Spinal cord (tissue), 9 donors: ENCODE measurements at regions not wholly inside any gene's neighbourhood (a gene's known extent, or its start where the extent isn't known, plus 50 kb on each side); places are given as distances from the start of the nearest gene placed in this dataset.
"Not testable (repeated sequence)": the region's sequence is repeated elsewhere in the genome, so short reads cannot be mapped to it uniquely, and the experiment has no call there.

ENCODE experiments used
- DNase-seq, 6 donors: peaks; one replicate each; pipeline versions ENCODE4 v3.0.0 to v3.0.0-alpha.2; 2013 to 2015; ENCODE audit warnings: low spot score in 6 of 6, low read depth in 4 of 6
- H3K27ac ChIP-seq: one replicate; pipeline ENCODE4 v1.5.1; 2013; ENCODE audit warnings: low read depth, low read length, control low read depth
- H3K27me3 ChIP-seq: one replicate; pipeline ENCODE4 v1.6.1; 2013; ENCODE audit warnings: low read length; ENCODE audit not compliant: control insufficient read depth, insufficient read depth
- H3K36me3 ChIP-seq: one replicate; pipeline ENCODE4 v1.6.1; 2013; ENCODE audit warnings: low read length; ENCODE audit not compliant: control insufficient read depth, insufficient read depth
- H3K4me1 ChIP-seq: one replicate; pipeline ENCODE4 v1.6.1; 2013; ENCODE audit warnings: low read length; ENCODE audit not compliant: control insufficient read depth, insufficient read depth
- H3K4me3 ChIP-seq: one replicate; pipeline ENCODE4 v1.5.1; 2013; ENCODE audit warnings: low read depth, low read length, control low read depth
- H3K9me3 ChIP-seq: one replicate; pipeline ENCODE4 v1.6.1; 2013; ENCODE audit warnings: low read length; ENCODE audit not compliant: control insufficient read depth, insufficient read depth
- WGBS: methylation state at CpG from one replicate; pipeline ENCODE4 v1.1.5; 2013; ENCODE audit warnings: missing lambda C conversion rate; ENCODE audit not compliant: insufficient coverage; 5-methylcytosine and 5-hydroxymethylcytosine counted together
- donor health status: healthy.

DNA sequence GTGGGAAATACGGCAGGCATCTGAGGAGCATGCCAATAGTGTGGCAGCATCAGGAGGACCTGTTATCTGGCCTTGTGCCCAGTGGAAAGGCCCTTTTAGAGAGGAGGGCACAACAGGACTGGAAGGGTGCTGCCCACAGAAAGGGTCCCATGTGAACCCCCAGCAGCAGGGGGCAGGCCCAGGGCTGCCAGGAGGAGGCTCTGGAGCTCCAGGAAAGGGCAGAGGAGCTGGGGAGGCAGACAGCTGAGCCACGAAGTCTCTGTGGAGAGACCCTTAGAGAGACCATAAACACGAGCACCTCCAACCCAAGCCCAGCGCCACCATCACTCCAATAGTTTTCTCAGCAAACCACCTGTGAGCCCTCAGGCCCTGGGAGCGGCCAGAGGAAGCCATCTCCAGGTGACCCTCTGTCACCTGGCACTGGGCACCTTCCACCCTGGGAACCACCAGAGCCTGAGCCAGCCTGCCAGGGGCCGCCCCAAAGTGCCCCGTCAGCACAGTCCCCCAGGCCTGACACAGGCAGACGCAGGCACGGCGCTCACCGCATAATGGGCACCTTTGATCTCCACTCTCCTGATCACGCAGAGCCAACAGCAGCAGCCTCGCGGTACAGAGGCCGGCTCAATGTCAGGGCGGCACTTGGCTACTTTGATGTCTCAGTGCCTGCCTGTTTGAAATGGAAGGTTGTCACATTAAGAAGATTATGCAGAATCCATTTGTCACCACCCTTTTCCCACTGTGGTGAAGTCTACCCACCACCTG is 162.5 kb upstream of the RAB6C start:
- peaks cover 5% of the 10 kb centered on the region for H3K36me3 ChIP-seq
- H3K4me1 ChIP-seq = peaks cover 6% of the 10 kb centered on the region
- DNase-seq = no peak
- H3K27ac ChIP-seq = no peak overlapping the region
- WGBS = 92% methylated on average over 12 of the region's 16 CpGs
- no peaks in the 10 kb centered on the region for H3K27me3 ChIP-seq
- H3K9me3 ChIP-seq = no peaks in the 10 kb centered on the region
- H3K4me3 ChIP-seq = no peak overlapping the region

- Histone ChIP-seq H3K27ac (no peak overlapping the region), H3K27me3 (no peaks in the 10 kb centered on the region), H3K4me3 (no peak overlapping the region), H3K36me3 (peaks cover 5% of the 10 kb centered on the region), H3K4me1 (peaks cover 6% of the 10 kb centered on the region), H3K9me3 (no peaks in the 10 kb centered on the region)
- no peak for DNase-seq
- WGBS = 75% methylated on average over 5 of the region's 7 CpGs
Observed at GRCh38 chr2:129819855-129820254, 159.6 kb upstream of the RAB6C start.

DNA sequence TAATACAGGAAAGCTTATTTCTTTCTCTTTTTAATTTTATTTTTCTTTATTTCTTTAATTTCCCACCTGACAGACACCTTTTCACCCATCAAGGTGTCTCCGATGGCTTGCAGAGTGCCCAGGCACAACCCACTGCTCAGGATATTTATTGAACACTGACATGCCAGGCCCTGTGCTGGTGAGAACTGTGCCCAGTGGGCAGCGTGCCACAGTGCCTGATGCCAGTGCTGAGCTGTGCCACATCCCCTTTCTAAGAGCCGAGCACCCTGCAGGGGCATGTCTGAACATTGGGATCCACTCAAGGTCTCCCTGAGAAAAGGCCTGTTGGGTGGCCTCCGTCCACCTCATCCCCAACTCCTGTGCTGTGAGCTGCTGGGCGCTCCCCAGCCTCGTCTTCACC is 158.6 kb upstream of the RAB6C start:
- Histone ChIP-seq H3K27me3 (no peaks in the 10 kb centered on the region), H3K27ac (no peak overlapping the region), H3K4me1 (peaks cover 6% of the 10 kb centered on the region), H3K36me3 (peaks cover 5% of the 10 kb centered on the region), H3K9me3 (no peaks in the 10 kb centered on the region), H3K4me3 (no peak overlapping the region)
- WGBS = 73% methylated on average over 6 of the region's 6 CpGs
- peak in 1 of 6 donors; percentile 52 for DNase-seq

DNA sequence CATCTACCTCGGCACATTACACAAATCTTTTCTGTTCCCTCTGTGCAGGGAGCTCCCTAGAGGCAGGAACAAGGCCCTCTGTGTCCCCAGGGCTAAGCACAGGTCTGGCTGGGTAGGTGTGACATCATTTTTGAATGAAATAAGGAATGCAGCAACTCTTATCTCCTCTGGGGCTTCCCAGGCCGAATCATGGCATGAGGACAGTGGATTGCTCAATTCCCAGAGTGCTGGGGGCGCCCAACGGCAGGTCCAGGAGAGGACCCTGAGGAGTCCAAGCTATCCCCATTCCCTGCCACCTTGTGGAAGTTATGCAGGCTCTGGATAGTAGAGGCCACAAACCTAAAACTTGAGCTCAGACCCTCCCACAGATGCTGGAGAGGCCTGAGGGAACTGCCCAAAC is 158.0 kb upstream of the RAB6C start:
- Histone ChIP-seq H3K36me3 (peaks cover 5% of the 10 kb centered on the region), H3K4me3 (no peak overlapping the region), H3K27ac (no peak overlapping the region), H3K27me3 (no peaks in the 10 kb centered on the region), H3K4me1 (peaks cover 6% of the 10 kb centered on the region), H3K9me3 (no peaks in the 10 kb centered on the region)
- WGBS = 97% methylated on average over 4 of the region's 4 CpGs
- no peak for DNase-seq

GRCh38 chr2:129823044-129823443 is 156.4 kb upstream of the RAB6C start:
- no peak overlapping the region for H3K4me3 ChIP-seq
- H3K4me1 ChIP-seq = peaks cover 9% of the 10 kb centered on the region
- no peak overlapping the region for H3K27ac ChIP-seq
- 89% methylated on average over 9 of the region's 10 CpGs for WGBS
- H3K36me3 ChIP-seq = no peaks in the 10 kb centered on the region
- no peak for DNase-seq
- no peaks in the 10 kb centered on the region for H3K27me3 ChIP-seq
- no peaks in the 10 kb centered on the region for H3K9me3 ChIP-seq

DNA sequence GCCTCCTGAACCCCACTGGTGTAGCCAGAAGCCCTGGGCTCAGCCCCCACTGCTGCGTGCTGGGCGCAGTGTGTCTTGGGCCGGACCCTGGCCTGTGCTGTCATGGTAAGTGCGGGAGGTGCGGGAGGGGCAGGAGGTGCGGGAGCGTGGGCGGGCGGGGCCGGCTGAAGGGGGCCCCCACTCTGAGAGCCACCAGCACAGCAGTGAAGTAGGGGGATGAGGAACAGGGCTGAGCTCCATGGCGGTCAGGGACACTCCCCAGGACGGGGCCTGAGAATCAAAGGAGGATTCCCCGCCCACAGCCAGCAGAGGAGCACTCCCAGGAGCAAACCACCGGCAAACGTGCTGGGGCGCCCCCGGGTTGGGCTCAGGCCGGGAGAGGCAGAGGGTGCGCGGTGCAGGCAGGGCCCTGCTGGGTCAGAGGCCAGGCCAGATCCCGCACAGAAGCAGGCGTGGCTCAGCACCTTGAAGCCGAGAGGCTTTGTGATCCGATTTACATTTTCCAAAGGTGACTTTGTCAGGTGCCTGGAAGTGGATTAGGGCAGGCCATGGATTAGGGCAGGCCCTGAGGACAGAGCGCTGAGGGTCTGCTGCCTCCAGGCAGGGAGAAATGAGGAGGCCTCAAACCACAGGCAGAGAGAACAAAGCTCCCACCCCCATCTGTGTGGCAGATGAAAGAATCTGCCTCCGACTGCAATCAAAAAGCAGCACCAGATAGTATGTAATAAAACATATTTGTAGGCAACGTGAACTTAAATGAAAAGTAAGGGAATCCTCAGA is 152.0 kb upstream of the RAB6C start:
- no peaks in the 10 kb centered on the region for H3K27me3 ChIP-seq
- WGBS = 55% methylated on average over 24 of the region's 27 CpGs

DNA sequence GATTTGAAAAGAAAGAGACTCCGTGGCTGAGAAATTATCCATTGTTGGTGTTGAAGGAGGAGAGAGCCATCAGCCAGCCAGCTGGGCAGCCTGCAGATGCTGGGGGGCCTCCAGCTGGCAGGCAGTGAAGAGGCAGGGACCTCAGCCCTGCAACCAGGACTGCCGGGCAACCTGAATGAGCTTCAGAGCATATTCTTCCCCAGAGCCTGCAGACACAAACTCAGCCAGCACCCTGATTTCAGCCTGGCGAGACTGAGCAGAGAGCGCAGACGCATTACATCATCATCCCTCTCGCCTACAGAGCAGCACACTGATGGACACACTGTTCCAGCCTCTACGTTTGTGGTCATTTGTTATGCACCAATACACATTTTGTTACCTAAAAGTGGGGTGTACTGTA is 150.7 kb upstream of the RAB6C start:
- H3K36me3 ChIP-seq = no peaks in the 10 kb centered on the region
- H3K9me3 ChIP-seq = peaks cover 3% of the 10 kb centered on the region
- H3K4me3 ChIP-seq = no peak overlapping the region
- no peak overlapping the region for H3K27ac ChIP-seq
- peaks cover 12% of the 10 kb centered on the region for H3K4me1 ChIP-seq
- DNase-seq = peak in 3 of 6 donors; percentile 9 to 75 (median 32)
- 63% methylated on average over 5 of the region's 7 CpGs for WGBS
- no peaks in the 10 kb centered on the region for H3K27me3 ChIP-seq

More for the DNA sequence above, 152.0 kb upstream of the RAB6C start:
- Histone ChIP-seq H3K36me3 (no peaks in the 10 kb centered on the region), H3K27ac (no peak overlapping the region), H3K4me3 (no peak overlapping the region), H3K4me1 (peaks cover 12% of the 10 kb centered on the region), H3K9me3 (peaks cover 3% of the 10 kb centered on the region)
- no peak for DNase-seq

DNA sequence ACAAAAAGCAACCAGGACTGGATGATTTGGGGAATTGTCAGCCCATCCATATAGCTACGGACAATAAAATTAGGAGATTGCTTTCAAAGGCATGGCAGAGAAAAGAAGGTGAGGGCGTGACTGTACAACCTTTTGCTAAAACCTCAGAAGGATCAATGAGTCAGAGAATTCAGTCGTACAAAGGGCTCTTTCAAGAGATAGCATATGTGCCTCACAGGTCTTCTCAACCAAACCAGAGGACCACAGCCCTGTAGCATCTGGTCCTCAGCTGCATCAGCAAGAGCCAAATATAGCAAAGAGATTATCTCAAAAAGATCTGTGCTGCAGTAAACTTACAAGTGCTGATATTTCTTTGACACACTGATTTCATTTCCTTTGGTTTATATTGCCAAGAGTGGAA is 149.9 kb upstream of the RAB6C start:
- Histone ChIP-seq H3K9me3 (peaks cover 3% of the 10 kb centered on the region), H3K36me3 (no peaks in the 10 kb centered on the region), H3K4me1 (peaks cover 12% of the 10 kb centered on the region), H3K27me3 (no peaks in the 10 kb centered on the region), H3K4me3 (no peak overlapping the region), H3K27ac (no peak overlapping the region)
- no peak for DNase-seq
- WGBS = 96% methylated on average over 3 of the region's 3 CpGs

DNA sequence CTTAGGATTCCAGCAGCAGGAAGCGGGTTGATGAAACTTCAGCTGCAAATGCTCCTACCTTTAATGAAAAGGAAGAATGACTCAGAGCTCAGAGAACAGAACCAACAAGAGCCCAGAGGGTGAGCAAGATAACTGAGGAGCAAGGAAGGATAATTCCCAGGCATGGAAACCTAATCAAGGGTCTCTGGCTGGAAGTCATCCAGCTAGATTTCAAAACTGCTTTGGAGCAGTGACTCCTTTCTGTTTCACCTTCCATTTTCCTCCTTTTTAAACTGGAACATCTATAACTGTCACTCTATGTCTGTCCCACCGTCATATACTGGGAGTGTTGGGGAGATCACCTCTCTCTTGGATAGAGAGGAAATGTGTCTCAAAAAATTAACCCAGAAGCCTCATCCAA is 148.4 kb upstream of the RAB6C start:
- H3K27ac ChIP-seq = no peak overlapping the region
- no peaks in the 10 kb centered on the region for H3K27me3 ChIP-seq
- peaks cover 3% of the 10 kb centered on the region for H3K9me3 ChIP-seq
- no peak overlapping the region for H3K4me3 ChIP-seq
- no peak for DNase-seq
- no peaks in the 10 kb centered on the region for H3K36me3 ChIP-seq
- H3K4me1 ChIP-seq = peaks cover 12% of the 10 kb centered on the region
- 100% methylated on average over 1 of the region's 2 CpGs for WGBS

GRCh38 chr2:129833465-129833864 is 146.0 kb upstream of the RAB6C start:
- H3K27me3 ChIP-seq, DNase-seq, H3K4me3 ChIP-seq, H3K36me3 ChIP-seq, H3K27ac ChIP-seq, H3K9me3 ChIP-seq, H3K4me1 ChIP-seq: not testable (repeated sequence)
- 98% methylated on average over 19 of the region's 20 CpGs for WGBS
